Esophagus squamous epithelium (tissue), 5 donors: ENCODE measurements at regions not wholly inside any gene's neighbourhood (a gene's known extent, or its start where the extent isn't known, plus 50 kb on each side); places are given as distances from the start of the nearest gene placed in this dataset.
"Not testable (repeated sequence)": the region's sequence is repeated elsewhere in the genome, so short reads cannot be mapped to it uniquely, and the experiment has no call there.

Experiments used
- DNase-seq: peaks from one replicate; lab custom pipeline; 2025; lab: John Stamatoyannopoulos, UW
- H3K27ac ChIP-seq, 4 donors: fragments of 200-600 bp; sonication (generic); one replicate each; pipeline ENCODE4 v1.5.1; 2016 to 2019; ENCODE audit warnings: mild to moderate bottlenecking in 1 of 4
- H3K27me3 ChIP-seq, 4 donors: fragments of 200-600 bp; sonication (generic); 1 replicate in 3 of 4; 2 replicates in 1 of 4; pipeline versions ENCODE4 v1.5.1 to v1.6.0; 2017 to 2021; ENCODE audit warnings: antibody characterized with exemption in 1 of 4
- H3K36me3 ChIP-seq, 3 donors: fragments of 200-600 bp; sonication (generic); one replicate each; pipeline ENCODE4 v1.5.1; 2016 to 2019
- H3K4me1 ChIP-seq, 3 donors: fragments of 200-600 bp; sonication (generic); one replicate each; pipeline ENCODE4 v1.5.1; 2017 to 2019
- H3K4me3 ChIP-seq, 4 donors: fragments of 200-600 bp; sonication (generic); 1 replicate in 3 of 4; 2 replicates in 1 of 4; pipeline ENCODE4 v1.5.1; 2016 to 2019; ENCODE audit warnings: mild to moderate bottlenecking in 2 of 4, moderate library complexity in 1 of 4
- H3K9me3 ChIP-seq, 3 donors: fragments of 200-600 bp; sonication (generic); one replicate each; pipeline ENCODE4 v1.5.1; 2016 to 2019
- POLR2A ChIP-seq, 4 donors: fragments of 450-650 bp; IDR thresholded peaks; one replicate each; pipeline ENCODE4 v1.6.1; 2017; ENCODE audit warnings: antibody characterized with exemption in 4 of 4, mild to moderate bottlenecking in 4 of 4, moderate library complexity in 3 of 4
- WGBS, 2 donors: methylation state at CpG; one replicate each; pipeline ENCODE4 v1.1.5; 2018; 5-methylcytosine and 5-hydroxymethylcytosine counted together
- intact Hi-C: fragments of 100-400 bp; cut with DNase I; formaldehyde crosslinking; loops from one replicate; pipeline ENCODE4 v1.15.0; 2022
- small RNA-seq, 4 donors: library from RNA; depleted of rRNA; stranded (forward); fragments of <200 nt; gene quantifications; one replicate each; pipeline ENCODE3, GENCODE V24; 2016
- TF ChIP-seq, protein P1 (sequence below), 6 experiments: fragments of 450-650 bp in 4 of 6; fragments of 200-600 bp in 2 of 6; sonication (generic) in 2 of 6; IDR thresholded peaks; one replicate each; pipeline ENCODE4 v1.5.1; 2016 to 2019; ENCODE audit warnings: antibody characterized with exemption in 6 of 6, mild to moderate bottlenecking in 4 of 6, moderate library complexity in 4 of 6
- donor health status: DM: yes; HTN: yes; CAD: no.

DNA sequence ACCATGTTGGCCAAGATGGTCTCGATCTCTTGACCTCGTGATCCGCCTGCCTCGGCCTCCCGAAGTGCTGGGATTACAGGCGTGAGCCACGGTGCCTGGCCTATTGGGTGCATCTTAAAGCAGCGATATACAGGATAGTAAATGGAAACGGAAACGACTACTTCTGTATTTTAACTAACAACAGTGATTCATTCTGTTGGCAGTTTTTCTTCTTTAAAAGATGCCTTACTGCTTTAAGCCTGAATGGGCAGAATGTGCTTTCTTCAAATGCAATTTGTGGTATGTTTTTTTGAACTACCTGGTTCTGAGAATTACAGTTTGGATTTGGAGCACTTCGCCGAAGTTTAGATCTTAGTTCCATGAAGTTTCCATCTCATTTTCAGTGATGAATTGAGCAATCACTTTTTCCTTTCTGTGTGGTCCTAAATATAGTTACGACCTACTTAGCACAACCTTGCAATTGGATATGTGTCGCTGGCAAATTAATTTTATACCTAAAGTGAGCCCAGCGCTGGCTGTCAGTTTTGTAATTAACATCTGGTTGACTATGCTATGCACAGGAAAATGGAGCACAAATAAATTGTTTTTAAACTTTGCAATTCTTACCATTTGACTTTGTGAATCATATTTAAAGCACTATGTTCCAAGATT is 53.6 kb upstream of the EIF5 start:
- WGBS, 2 donors = 58 to 65% methylated on average over 15 of the region's 15 CpGs
- no peaks in the 10 kb centered on the region for H3K36me3 ChIP-seq
- TF ChIP-seq, protein P1, sequence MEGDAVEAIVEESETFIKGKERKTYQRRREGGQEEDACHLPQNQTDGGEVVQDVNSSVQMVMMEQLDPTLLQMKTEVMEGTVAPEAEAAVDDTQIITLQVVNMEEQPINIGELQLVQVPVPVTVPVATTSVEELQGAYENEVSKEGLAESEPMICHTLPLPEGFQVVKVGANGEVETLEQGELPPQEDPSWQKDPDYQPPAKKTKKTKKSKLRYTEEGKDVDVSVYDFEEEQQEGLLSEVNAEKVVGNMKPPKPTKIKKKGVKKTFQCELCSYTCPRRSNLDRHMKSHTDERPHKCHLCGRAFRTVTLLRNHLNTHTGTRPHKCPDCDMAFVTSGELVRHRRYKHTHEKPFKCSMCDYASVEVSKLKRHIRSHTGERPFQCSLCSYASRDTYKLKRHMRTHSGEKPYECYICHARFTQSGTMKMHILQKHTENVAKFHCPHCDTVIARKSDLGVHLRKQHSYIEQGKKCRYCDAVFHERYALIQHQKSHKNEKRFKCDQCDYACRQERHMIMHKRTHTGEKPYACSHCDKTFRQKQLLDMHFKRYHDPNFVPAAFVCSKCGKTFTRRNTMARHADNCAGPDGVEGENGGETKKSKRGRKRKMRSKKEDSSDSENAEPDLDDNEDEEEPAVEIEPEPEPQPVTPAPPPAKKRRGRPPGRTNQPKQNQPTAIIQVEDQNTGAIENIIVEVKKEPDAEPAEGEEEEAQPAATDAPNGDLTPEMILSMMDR (IDR thresholded peaks at IDR 0.05) = no peak
- TF ChIP-seq POLR2A (IDR thresholded peaks at IDR 0.05) = no peak
- intact Hi-C loops = no loop called here
- H3K4me1 ChIP-seq = peaks cover 0 to 24% (median 10%) of the 10 kb centered on the region in 3 donors
- H3K27me3 ChIP-seq = peaks cover 0 to 97% (median 4%) of the 10 kb centered on the region in 4 donors
- H3K9me3 ChIP-seq = no peaks in the 10 kb centered on the region
- H3K27ac ChIP-seq = no peak overlapping the region
- no peak for DNase-seq
- no peak overlapping the region for H3K4me3 ChIP-seq

DNA sequence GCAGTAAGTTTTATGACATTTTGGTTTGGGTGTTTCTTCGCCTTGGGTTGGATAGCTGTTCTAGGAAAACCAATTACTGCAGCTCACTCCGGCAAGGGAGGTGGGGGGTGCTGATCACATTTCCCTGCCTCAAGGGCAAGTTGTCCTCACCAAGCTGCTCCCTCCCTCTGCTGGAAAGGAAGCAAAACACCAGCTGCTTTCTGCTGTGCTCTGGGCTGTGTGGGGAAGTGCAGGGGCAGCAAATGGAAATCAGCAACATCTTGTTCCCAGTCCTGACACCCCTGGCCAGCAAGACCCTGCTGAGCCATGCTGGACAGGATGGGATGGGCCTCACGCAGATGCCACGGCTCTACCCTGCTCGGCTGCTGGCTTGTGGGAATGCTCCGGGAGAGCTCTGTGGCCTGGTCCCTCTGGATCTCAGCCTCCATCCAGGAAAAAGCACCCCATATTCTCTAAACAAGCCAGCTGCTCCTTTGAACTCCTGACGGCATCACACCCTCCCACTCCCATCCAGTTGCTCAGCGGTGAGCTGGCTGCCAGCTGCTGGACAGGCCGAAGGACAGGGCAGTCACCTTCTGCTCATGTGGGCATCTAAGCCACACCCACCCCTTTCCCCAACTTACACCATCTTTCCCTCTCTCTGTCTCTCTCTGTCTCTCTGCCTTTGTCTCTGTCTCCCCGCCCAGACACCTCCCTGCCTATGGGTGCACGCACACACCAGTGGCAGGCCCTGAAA is 52.4 kb upstream of the EIF5 start:
- Histone ChIP-seq H3K4me1 (peaks cover 0 to 24% (median 10%) of the 10 kb centered on the region in 3 donors), H3K4me3 (no peak overlapping the region), H3K9me3 (no peaks in the 10 kb centered on the region), H3K36me3 (no peaks in the 10 kb centered on the region), H3K27ac (peak overlapping the region in 1 of 4 donors; percentile 13), H3K27me3 (peaks cover 0 to 97% (median 4%) of the 10 kb centered on the region in 4 donors)
- 59 to 71% methylated on average over 7 to 10 of the region's 11 CpGs for WGBS, 2 donors
- DNase-seq = no peak
- intact Hi-C loops = no loop called here
- TF ChIP-seq, protein P1 (IDR thresholded peaks at IDR 0.05) = peak in 2 of 6 experiments; percentile 22 to 28
- TF ChIP-seq POLR2A (IDR thresholded peaks at IDR 0.05) = no peak

DNA sequence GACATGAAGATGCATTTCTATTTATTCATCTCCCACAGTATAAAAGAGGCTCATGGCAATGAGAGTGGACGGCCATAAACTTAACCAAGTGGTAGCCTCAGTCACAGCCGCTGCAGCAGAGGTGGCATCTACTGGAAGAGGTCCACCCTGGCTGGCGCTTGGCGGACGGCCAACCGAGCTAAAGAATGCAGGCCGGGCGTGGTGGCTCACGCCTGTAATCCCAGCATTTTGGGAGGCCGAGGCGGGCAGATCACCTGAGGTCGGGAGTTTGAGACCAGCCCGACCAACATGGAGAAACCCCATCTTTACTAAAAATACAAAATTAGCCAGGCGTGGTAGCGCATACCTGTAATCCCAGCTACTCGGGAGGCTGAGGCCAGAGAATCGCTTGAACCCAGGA is 51.7 kb upstream of the EIF5 start:
- DNase-seq, intact Hi-C loops, H3K9me3 ChIP-seq, H3K4me3 ChIP-seq, H3K36me3 ChIP-seq, H3K27ac ChIP-seq: not testable (repeated sequence)
- Histone ChIP-seq H3K4me1 (peaks cover 0 to 24% (median 10%) of the 10 kb centered on the region in 3 donors), H3K27me3 (peaks cover 0 to 97% (median 2%) of the 10 kb centered on the region in 4 donors)
- WGBS, 2 donors = 86 to 89% methylated on average over 6 to 13 of the region's 17 CpGs

DNA sequence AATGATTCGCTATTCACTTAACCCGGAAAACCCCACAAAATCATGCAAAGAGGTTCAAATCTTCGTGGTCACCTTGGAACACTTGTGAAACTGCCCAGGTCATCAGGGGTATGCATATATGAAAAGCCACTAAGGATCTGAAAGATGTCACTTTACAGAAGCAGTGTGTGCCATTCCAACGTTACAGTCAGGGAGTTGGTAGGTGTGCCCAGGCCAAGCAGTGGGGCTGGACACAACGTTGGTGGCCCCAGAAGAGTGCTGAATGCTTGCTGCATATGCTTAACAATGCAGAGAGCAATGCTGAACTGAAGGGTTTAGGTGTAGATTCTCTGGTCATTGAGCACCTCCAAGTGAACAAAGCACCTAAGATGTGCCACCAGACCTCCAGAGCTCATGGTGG is 51.1 kb upstream of the EIF5 start:
- Histone ChIP-seq H3K27ac (no peak overlapping the region), H3K9me3 (no peaks in the 10 kb centered on the region), H3K27me3 (peaks cover 0 to 96% (median under 1%) of the 10 kb centered on the region in 4 donors), H3K4me1 (peaks cover 0 to 24% (median 10%) of the 10 kb centered on the region in 3 donors), H3K4me3 (no peak overlapping the region), H3K36me3 (no peaks in the 10 kb centered on the region)
- DNase-seq = no peak
- intact Hi-C loops = no loop called here
- WGBS, 2 donors = 65 to 78% methylated on average over 5 of the region's 5 CpGs
- TF ChIP-seq, protein P1 (IDR thresholded peaks at IDR 0.05) = no peak

DNA sequence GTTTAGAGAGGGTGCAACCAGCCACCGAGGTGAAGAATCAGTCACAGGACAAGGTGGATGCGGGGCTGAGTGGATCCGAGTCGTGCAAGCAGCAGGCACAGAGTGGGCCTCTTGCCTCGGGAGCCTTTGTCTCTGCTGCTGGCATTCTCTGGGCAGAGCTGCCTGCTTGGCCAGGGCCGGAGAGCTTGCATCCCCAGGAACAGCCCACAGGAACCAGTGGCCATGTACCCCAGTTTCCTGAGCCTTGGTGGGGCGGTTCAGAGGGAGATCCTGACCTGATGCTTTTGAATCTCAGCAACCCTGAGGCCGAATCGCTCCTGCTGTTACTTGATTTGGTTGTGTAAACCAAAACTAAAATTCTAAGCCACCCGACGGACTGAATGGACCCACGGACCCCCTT is 50.1 kb upstream of the EIF5 start:
- WGBS, 2 donors = 62 to 69% methylated on average over 6 to 8 of the region's 12 CpGs
- Histone ChIP-seq H3K4me1 (peaks cover 0 to 15% (median 6%) of the 10 kb centered on the region in 3 donors), H3K27me3 (peaks cover 0 to 91% (median 0%) of the 10 kb centered on the region in 4 donors), H3K36me3 (no peaks in the 10 kb centered on the region), H3K4me3 (no peak overlapping the region), H3K9me3 (no peaks in the 10 kb centered on the region), H3K27ac (no peak overlapping the region)
- intact Hi-C loops = no loop called here
- DNase-seq = no peak
- TF ChIP-seq, protein P1 (IDR thresholded peaks at IDR 0.05) = no peak
- TF ChIP-seq POLR2A (IDR thresholded peaks at IDR 0.05) = no peak

Small RNAs in the stretch of these regions (small RNA-seq; reads per million reads assigned to genes)
- gene AL161669.2 = 0 reads per million in 4 donors
